GM12892 (cell line): ENCODE measurements at regions not wholly inside any gene's neighbourhood (a gene's known extent, or its start where the extent isn't known, plus 50 kb on each side); places are given as distances from the start of the nearest gene placed in this dataset.

Experiments used
- POLR2A ChIP-seq: IDR thresholded peaks from 2 replicates; pipeline ENCODE4 v1.6.1; 2011; ENCODE audit warnings: low read depth, low read length, control low read depth
- POLR2AphosphoS5 ChIP-seq: IDR thresholded peaks from 2 replicates; pipeline ENCODE4 v1.6.1; 2011; ENCODE audit warnings: low read depth, low read length, control low read depth
- TAF1 ChIP-seq: IDR thresholded peaks from 2 replicates; pipeline ENCODE4 v1.6.1; 2011; ENCODE audit warnings: low read depth, mild to moderate bottlenecking, control low read depth, low read length, borderline replicate concordance

- no peak for TF ChIP-seq POLR2A
- no peak for TF ChIP-seq POLR2AphosphoS5
- TF ChIP-seq TAF1, result no peak
Measured at GRCh38 chr3:124142389-124142970, 150.6 kb upstream of the ROPN1 start.
